LNCAP (cell line): ENCODE measurements at regions not wholly inside any gene's neighbourhood (a gene's known extent, or its start where the extent isn't known, plus 50 kb on each side); places are given as distances from the start of the nearest gene placed in this dataset.

Experiments
- TF ChIP-seq, protein P1 (sequence below): fragments of 450-650 bp; IDR thresholded peaks from 2 replicates; pipeline ENCODE4 v1.5.1; 2017; ENCODE audit warnings: mild to moderate bottlenecking

DNA sequence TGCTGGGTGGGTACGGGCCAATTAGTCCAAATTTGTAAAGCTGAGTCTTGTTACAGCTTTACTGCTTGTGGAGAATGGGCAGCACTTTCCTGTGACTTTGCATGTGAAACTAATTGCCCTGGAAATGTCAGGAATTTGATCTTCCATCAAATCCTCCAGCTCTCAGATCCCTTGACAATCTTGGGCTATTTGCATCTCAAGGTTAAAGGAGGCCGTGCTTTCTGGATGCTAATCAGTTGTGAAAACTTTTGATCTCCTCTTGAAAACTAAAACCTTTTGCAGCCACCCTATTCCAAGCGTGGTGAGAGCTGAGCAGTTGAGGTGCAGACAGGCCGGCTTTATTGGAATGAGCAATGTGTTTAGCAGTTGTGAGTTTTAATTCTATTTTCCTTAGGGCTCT is 68.0 kb upstream of the CLINT1 start:
- TF ChIP-seq, protein P1, sequence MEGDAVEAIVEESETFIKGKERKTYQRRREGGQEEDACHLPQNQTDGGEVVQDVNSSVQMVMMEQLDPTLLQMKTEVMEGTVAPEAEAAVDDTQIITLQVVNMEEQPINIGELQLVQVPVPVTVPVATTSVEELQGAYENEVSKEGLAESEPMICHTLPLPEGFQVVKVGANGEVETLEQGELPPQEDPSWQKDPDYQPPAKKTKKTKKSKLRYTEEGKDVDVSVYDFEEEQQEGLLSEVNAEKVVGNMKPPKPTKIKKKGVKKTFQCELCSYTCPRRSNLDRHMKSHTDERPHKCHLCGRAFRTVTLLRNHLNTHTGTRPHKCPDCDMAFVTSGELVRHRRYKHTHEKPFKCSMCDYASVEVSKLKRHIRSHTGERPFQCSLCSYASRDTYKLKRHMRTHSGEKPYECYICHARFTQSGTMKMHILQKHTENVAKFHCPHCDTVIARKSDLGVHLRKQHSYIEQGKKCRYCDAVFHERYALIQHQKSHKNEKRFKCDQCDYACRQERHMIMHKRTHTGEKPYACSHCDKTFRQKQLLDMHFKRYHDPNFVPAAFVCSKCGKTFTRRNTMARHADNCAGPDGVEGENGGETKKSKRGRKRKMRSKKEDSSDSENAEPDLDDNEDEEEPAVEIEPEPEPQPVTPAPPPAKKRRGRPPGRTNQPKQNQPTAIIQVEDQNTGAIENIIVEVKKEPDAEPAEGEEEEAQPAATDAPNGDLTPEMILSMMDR = no peak

- TF ChIP-seq, protein P1 = no peak
These were observed 67.1 kb upstream of the CLINT1 start for GRCh38 chr5:157925786-157926671.

DNA sequence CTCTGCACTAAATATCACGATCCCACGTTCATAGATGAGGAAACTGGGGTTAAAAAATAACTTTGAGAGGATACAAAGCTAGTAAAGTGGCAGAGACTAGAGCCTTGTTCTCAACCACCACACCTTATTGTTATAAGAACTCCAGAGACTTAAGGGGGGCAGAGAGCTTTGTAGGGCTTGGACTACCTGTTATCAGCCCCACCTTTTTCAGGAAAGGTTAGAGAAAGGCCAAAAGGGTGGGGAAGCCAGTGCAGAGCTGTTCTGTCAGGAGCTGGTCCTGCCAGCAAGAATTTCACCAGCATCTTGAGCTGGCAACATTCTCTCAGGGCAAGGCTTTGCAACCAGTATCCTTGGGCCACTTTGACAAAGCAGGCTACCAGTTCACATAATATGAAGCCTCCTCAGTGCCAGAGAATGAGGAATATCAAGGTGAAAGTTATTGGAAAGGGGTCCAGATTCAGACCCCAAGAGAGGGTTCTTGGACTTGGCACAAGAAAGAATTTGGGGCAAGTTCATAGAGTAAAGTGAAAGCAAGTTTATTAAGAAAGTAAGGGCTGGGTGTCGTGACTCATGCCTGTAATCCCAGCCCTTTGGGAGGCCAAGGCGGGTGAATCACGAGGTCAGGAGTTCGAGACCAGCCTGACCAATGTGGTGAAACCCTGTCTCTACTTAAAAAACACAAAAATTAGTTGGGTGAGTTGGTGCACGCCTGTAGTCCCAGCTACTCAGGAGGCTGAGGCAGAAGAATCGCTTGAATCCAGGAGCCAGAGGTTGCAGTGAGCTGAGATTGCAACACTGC is 66.2 kb upstream of the CLINT1 start:
- TF ChIP-seq, protein P1 = no peak

- TF ChIP-seq, protein P1 = no peak
These were observed 65.5 kb upstream of the CLINT1 start for GRCh38 chr5:157924490-157924889.

GRCh38 chr5:157923765-157924164 is 64.8 kb upstream of the CLINT1 start:
- TF ChIP-seq, protein P1 = no peak

- TF ChIP-seq, protein P1 = no peak
These were observed 63.1 kb upstream of the CLINT1 start for GRCh38 chr5:157922026-157922425.

DNA sequence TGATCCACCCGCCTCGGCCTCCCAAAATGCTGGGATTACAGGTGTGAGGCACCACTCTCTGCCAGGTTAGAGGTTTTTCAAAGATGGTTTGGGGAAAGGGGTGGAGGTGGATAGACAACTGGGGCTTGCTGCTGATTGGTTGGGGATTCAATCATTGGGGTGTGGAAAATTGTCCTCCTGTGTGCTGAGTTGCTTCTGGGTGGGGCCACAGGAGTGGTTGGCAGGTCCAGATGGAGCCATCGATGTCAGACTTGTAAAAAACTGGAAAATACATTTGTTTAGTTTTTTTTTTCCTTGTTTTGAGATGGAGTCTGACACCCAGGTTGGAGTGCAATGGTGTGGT is 61.9 kb upstream of the CLINT1 start:
- TF ChIP-seq, protein P1 = no peak
